Caco-2 (cell line): ENCODE measurements at regions not wholly inside any gene's neighbourhood (a gene's known extent, or its start where the extent isn't known, plus 50 kb on each side); places are given as distances from the start of the nearest gene placed in this dataset.

Experiments
- BruUV-seq: library from RNA; stranded (reverse); fragments of 400-500 nt; replicated peaks from 2 replicates; lab custom pipeline; 2021; lab: Mats Ljungman, UMichigan
- CTCF ChIA-PET: fragments of 300-600 bp; sonication (Branson Sonifier 250); formaldehyde crosslinking; loops from one replicate; lab custom pipeline; 2022; ENCODE audit warnings: antibody characterized with exemption; lab: Charles Lee
- POLR2A ChIA-PET: fragments of 300-600 bp; sonication (Branson Sonifier 250); formaldehyde crosslinking; loops from one replicate; lab custom pipeline; 2022; ENCODE audit warnings: antibody characterized with exemption; lab: Charles Lee
- DNase-seq, 2 experiments: peaks; one replicate each; pipeline versions ENCODE4 v3.0.0 to v3.0.0-alpha.2; 2020 to 2022
- H3K27me3 ChIP-seq: replicated peaks from 2 replicates; pipeline ENCODE4 v1.6.0; 2011; ENCODE audit warnings: low read length; ENCODE audit not compliant: control insufficient read depth, insufficient read depth
- H3K36me3 ChIP-seq: 2 replicates; pipeline ENCODE4 v1.5.1; 2011; ENCODE audit warnings: low read length; ENCODE audit not compliant: control insufficient read depth, insufficient read depth
- H3K4me1 ChIP-seq: fragments of 250-450 bp; sonication (Bioruptor Pico); 2 replicates; pipeline ENCODE4 v1.5.1; 2020; ENCODE audit warnings: mild to moderate bottlenecking
- H3K4me3 ChIP-seq: 2 replicates; pipeline ENCODE4 v1.5.1; 2011; ENCODE audit warnings: low read depth, mild to moderate bottlenecking, control low read depth, low read length
- H3K9me3 ChIP-seq: fragments of 250-450 bp; sonication (Bioruptor Pico); 2 replicates; pipeline ENCODE4 v1.5.1; 2020; ENCODE audit warnings: mild to moderate bottlenecking, moderate library complexity
- H3K27ac Mint-ChIP-seq: one replicate; pipeline ENCODE4 v1.8.0; 2022; ENCODE audit warnings: mixed read lengths; ENCODE audit not compliant: unreplicated experiment
- H3K27me3 Mint-ChIP-seq: one replicate; pipeline ENCODE4 v1.8.0; 2022; ENCODE audit warnings: mixed read lengths; ENCODE audit not compliant: insufficient read depth, unreplicated experiment
- H3K36me3 Mint-ChIP-seq: one replicate; pipeline ENCODE4 v1.8.0; 2022; ENCODE audit warnings: mild to moderate bottlenecking, mixed read lengths; ENCODE audit not compliant: insufficient read depth, unreplicated experiment
- H3K4me1 Mint-ChIP-seq: one replicate; pipeline ENCODE4 v1.8.0; 2022; ENCODE audit warnings: low read depth, mixed read lengths; ENCODE audit not compliant: unreplicated experiment
- H3K4me3 Mint-ChIP-seq: one replicate; pipeline ENCODE4 v1.8.0; 2022; ENCODE audit warnings: mild to moderate bottlenecking, moderate library complexity, mixed read lengths; ENCODE audit not compliant: unreplicated experiment
- H3K9me3 Mint-ChIP-seq: one replicate; pipeline ENCODE4 v1.8.0; 2022; ENCODE audit warnings: mixed read lengths; ENCODE audit not compliant: unreplicated experiment
- intact Hi-C: fragments of 100-400 bp; cut with micrococcal nuclease; formaldehyde crosslinking; loops from one replicate; pipeline ENCODE4 v1.10.0; 2022; ENCODE audit not compliant: unreplicated experiment
- TF ChIP-seq, protein P1 (sequence below), 2 experiments: fragments of 200-600 bp in 1 of 2; IDR thresholded peaks; 1 replicate in 1 of 2; 2 replicates in 1 of 2; pipeline versions ENCODE4 v1.5.1 to v1.8.0; 2011 to 2022; ENCODE audit warnings: antibody characterized with exemption in 1 of 2, control low read depth in 1 of 2, inconsistent platforms in 1 of 2, low read depth in 1 of 2, low read length in 1 of 2, mild to moderate bottlenecking in 1 of 2, moderate library complexity in 1 of 2; ENCODE audit not compliant: insufficient read depth in 1 of 2, severe bottlenecking in 1 of 2, unreplicated experiment in 1 of 2

DNA sequence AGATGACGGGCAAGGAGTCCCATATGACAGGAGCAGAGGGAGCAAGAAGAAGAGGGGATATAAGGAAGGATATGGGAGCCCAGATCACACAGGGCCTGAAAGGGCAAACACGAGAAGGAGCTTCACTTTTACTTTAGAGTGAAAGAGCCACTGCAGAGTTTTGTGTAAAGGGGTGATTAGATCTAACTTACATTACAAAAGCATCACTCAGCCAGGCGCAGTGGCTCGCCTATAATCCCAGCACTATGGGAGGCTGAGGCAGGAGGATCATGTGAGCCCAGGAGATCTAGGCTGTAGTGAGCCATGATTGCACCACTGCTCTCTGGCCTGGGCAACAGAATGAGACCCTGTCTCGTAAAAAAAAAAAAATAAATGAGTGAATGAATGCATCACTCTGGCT, 91.1 kb downstream of the MPP7 start:
- no peak overlapping the region for H3K4me3 ChIP-seq
- H3K9me3 ChIP-seq, result no peaks in the 10 kb centered on the region
- TF ChIP-seq, protein P1, sequence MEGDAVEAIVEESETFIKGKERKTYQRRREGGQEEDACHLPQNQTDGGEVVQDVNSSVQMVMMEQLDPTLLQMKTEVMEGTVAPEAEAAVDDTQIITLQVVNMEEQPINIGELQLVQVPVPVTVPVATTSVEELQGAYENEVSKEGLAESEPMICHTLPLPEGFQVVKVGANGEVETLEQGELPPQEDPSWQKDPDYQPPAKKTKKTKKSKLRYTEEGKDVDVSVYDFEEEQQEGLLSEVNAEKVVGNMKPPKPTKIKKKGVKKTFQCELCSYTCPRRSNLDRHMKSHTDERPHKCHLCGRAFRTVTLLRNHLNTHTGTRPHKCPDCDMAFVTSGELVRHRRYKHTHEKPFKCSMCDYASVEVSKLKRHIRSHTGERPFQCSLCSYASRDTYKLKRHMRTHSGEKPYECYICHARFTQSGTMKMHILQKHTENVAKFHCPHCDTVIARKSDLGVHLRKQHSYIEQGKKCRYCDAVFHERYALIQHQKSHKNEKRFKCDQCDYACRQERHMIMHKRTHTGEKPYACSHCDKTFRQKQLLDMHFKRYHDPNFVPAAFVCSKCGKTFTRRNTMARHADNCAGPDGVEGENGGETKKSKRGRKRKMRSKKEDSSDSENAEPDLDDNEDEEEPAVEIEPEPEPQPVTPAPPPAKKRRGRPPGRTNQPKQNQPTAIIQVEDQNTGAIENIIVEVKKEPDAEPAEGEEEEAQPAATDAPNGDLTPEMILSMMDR (IDR thresholded peaks at IDR 0.05; ENCODE audit: insufficient read depth in 1 of 2, low read depth in 1 of 2, low read length in 1 of 2, severe bottlenecking in 1 of 2, unreplicated experiment in 1 of 2), result no peak
- peaks cover 37% of the 10 kb centered on the region for H3K4me1 ChIP-seq
- DNase-seq, result no peak
- Mint-ChIP-seq H3K36me3 (peaks cover 19% of the 10 kb centered on the region), H3K4me1 (peaks cover 30% of the 10 kb centered on the region), H3K27me3 (no peaks in the 10 kb centered on the region), H3K27ac (no peak overlapping the region), H3K9me3 (no peaks in the 10 kb centered on the region), H3K4me3 (no peak overlapping the region)
- H3K27me3 ChIP-seq, result no peaks in the 10 kb centered on the region
- intact Hi-C loops, result no loop called here
- no TSS peak for BruUV-seq
- ChIA-PET POLR2A (no interaction called here), CTCF (no interaction called here)
- H3K36me3 ChIP-seq, result no peaks in the 10 kb centered on the region

DNA sequence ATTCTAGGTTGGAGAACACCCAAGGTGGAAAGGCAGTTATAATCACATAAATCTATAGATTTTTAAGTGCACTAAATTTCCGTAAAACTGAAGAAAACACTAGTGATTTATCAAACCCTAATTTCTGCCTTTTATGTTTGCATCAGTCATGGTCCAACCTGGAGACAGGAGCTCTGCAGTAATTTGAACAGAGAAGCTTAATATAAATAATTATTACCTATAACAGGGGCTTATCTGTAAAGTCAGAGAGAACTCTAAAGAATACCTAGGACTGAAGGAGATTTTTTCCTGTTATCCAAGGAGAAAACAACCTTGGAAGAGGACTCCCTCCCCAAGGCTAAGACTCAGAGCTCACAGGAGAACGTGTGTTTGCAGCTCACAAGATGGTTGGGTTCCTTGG, 95.1 kb downstream of the MPP7 start:
- no TSS peak for BruUV-seq

DNA sequence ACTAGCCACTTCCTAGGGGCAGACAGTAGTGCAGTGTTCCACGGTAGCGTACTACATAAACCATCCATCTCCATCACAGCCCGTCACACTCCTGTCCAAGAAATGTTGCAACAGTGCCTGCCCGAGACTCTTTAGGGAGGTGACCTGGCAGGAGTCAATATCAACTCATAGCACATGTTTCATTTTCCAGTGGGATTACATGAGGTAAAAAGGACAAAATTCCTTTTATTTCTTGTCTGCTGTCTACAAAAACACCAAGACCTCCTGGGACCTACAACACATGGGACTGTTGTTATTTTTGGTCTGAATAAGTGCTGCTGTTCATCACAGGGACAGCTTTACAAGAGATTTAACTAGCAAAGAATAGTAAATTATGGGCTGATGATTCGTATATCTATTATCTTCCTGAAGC, 99.9 kb downstream of the MPP7 start:
- Mint-ChIP-seq H3K27me3 (no peaks in the 10 kb centered on the region), H3K4me1 (no peaks in the 10 kb centered on the region), H3K9me3 (no peaks in the 10 kb centered on the region), H3K27ac (no peak overlapping the region), H3K4me3 (no peak overlapping the region), H3K36me3 (peaks cover 17% of the 10 kb centered on the region)
- intact Hi-C loops, result no loop called here
- ChIA-PET CTCF (no interaction called here), POLR2A (no interaction called here)
- no peak for DNase-seq
- TF ChIP-seq, protein P1 (IDR thresholded peaks at IDR 0.05; ENCODE audit: insufficient read depth in 1 of 2, low read depth in 1 of 2, low read length in 1 of 2, severe bottlenecking in 1 of 2, unreplicated experiment in 1 of 2), result no peak
- no TSS peak for BruUV-seq
- no peaks in the 10 kb centered on the region for H3K4me1 ChIP-seq
- H3K36me3 ChIP-seq, result no peaks in the 10 kb centered on the region
- H3K9me3 ChIP-seq, result no peaks in the 10 kb centered on the region
- no peaks in the 10 kb centered on the region for H3K27me3 ChIP-seq
- H3K4me3 ChIP-seq, result no peak overlapping the region

More for the DNA sequence above, 95.1 kb downstream of the MPP7 start:
- POLR2A ChIA-PET, result no interaction called here
- intact Hi-C loops, result no loop called here
- TF ChIP-seq, protein P1 (IDR thresholded peaks at IDR 0.05; ENCODE audit: insufficient read depth in 1 of 2, low read depth in 1 of 2, low read length in 1 of 2, severe bottlenecking in 1 of 2, unreplicated experiment in 1 of 2), result no peak
- Histone ChIP-seq H3K36me3 (no peaks in the 10 kb centered on the region), H3K27me3 (no peaks in the 10 kb centered on the region), H3K4me1 (peaks cover 6% of the 10 kb centered on the region), H3K9me3 (no peaks in the 10 kb centered on the region), H3K4me3 (no peak overlapping the region)
- H3K27ac Mint-ChIP-seq, result no peak overlapping the region
- no peaks in the 10 kb centered on the region for H3K9me3 Mint-ChIP-seq
- H3K4me3 Mint-ChIP-seq, result no peak overlapping the region
- H3K4me1 Mint-ChIP-seq, result peaks cover 10% of the 10 kb centered on the region
- CTCF ChIA-PET, result no interaction called here
- peaks cover 9% of the 10 kb centered on the region for H3K36me3 Mint-ChIP-seq
- H3K27me3 Mint-ChIP-seq, result no peaks in the 10 kb centered on the region
- no peak for DNase-seq
